ENCODE measurements at regions not wholly inside any gene's neighbourhood (a gene's known extent, or its start where the extent isn't known, plus 50 kb on each side); places are given as distances from the start of the nearest gene placed in this dataset.

DNA sequence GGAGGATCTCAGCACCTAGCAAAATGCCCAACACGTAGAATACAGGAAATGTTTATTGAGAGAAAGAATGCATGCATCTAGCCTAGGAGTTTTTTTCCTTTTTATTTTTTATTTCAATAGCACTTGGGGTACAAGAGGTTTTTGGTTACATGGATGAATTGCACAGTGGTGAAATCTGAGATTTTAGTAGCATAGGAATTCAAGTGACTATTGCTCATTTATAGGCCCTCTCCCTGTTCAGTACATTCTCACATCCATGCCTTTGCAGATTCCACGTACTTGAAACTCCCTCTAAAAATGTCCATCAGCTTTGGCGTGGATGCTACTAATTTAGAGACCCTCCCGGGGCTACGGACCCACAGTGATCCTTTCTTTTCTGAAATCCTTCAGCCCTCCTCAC is 61.7 kb upstream of the PIAS1 start:
- DNase-seq = no peak

DNA sequence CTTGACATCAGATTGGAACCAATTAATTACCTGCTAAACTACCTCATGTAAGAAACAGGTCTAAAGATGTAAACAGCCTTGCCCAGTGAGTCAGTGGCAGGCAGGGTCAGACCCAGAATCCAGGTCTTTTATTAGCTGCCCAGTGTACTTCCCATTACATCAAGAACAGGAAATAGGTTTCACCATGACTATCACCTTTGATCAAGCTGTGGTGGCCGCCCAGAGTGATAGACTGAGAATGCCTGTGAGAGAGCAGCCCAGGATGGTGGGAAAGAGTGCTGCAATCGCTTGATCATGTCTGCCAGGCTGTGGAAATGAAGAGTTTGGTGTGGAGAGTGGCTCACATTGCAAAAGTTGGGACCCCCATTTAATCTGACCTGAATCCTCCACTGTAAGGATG is 61.3 kb upstream of the PIAS1 start:
- no peak for DNase-seq

DNA sequence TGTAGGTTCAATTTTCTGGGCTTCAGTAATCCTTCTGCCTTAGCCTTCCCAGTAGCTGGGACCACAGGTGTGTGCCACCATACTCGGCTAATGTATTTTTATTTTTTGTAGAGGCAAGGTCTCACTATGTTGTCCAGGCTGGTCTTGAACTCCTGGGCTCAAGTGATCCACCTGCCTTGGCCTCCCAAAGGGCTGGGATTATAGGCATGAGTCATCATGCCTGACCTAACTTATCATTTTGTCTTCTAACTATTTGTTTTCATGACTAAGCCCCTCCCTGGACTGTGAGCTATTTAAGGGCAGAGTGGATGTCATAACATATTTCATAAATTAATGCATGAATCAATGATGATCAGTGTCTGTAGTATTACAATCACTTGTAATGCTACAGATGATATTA is 56.1 kb upstream of the PIAS1 start:
- DNase-seq = no peak

DNA sequence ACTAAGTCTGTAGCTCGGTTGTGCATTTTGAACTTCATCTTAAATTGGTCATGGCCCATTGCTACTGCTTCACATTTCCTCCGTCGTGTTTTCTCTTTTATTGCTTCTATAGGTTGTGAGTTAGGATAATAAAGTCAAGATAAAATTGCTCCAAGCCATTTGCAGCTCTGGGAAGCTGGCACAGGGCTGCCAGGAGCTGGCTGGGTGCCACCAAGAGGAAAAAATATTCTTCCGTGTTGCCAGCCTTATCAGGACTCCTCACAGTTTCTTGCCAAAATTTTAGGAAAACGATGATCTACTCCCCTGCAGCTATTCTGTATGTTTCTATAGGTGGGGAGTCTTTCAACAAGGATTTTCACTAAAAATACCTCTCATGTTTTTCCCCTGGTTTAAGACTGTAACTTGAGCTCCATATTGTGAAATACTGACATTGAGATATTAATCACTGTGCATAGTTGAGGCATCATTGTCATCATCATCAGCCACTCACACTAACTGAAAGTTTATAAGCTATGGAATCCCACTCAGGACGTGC is 55.4 kb upstream of the PIAS1 start:
- no peak for DNase-seq

DNA sequence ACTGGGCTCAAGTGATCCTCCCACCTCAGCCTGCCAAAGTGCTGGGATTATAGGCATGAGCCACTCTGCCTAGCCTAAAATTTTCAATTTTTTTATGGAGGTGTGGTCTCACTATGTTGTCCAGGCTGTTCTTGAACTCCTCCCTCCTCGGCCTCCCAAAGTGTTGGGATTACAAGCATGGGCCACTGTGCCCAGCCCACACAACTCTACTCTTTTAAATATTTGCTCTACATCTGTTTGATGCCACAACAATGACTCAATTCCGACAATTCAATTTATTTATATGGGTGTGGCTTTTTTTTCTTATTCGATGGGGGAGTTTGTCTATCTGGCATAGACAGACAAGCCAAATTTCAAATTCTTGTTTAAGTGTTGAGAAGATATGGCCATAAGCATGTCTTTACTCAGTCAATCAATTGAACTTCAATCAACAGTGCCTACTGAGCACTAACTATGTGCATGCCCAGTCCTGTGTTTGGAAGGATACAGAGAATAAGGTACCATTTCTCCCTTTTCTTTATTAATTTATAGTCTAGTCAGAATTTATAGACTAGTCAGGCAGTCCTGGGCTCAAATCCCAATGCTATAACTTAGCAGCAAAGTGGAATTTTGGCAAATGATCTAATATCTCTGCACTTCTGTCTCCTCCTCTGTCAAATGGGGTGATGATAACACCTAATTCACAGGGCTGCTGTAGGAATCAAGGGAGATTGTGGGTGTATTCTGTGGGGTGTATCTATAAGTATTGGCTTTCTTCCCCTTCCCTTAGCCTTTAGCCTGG is 54.6 kb upstream of the PIAS1 start:
- no peak for DNase-seq

DNA sequence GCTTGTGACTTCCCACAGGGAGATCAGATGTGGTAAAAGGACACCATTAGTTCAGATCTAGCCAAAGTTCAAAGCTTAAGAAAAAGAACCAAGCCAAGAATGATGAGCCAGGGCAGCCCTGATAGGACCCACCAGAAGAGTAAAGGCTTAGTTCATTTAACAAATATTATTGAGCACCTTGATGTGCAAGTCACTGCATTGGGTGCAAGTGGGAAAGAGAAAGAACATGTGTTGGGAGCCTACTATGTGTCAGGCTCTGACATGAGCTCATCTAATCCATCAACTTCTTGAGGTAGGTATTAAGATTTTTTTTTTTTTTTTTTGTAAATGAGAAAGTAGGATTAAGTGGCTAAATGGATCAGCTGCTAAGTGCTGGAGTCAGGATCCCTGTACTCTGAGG is 53.4 kb upstream of the PIAS1 start:
- no peak for DNase-seq

DNA sequence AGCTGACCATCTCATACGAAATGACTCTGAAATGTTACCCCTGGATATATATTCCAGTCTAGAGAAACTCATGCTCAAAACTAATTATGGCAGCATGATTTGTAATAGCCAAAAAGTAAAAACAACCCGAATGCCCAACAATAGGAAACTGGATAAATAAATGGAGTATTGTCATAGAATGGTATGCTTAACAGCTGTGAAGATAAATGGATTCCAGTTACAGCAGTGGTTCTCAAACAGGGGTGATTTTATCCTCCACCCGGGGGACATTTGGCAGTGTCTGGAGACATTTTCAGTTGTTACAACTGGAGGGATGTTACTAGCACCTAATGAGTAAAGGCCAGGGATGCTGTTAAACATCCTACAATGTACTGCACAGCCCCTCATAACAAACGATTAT is 52.3 kb upstream of the PIAS1 start:
- no peak for DNase-seq

DNA sequence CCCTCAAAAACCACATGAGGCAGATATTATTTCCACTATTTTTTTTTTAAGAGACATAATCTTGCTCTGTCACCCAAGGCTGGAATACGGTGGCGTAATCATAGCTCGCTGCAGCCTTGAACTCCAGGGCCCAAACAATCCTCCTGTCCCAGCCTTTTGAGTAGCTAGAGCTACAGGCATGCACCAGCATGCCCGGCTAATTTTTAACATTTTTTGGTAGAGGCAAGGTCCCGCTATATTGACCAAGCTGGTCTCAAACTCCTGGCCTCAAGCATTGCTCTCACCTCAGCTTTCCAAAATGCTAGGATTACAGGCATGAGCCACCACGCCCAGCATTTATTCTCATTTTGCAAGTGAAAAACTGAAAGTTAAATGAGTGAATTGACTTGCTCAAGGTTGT is 50.8 kb upstream of the PIAS1 start:
- no peak for DNase-seq
